SK-N-SH treated with all-trans-retinoic acid at 6 μM for 48 hours (cell line): ENCODE measurements at regions not wholly inside any gene's neighbourhood (a gene's known extent, or its start where the extent isn't known, plus 50 kb on each side); places are given as distances from the start of the nearest gene placed in this dataset.

Experiments used
- ARNTL ChIP-seq: fragments of 450-650 bp; formaldehyde crosslinking; IDR thresholded peaks from 2 replicates; pipeline ENCODE4 v1.5.0; 2020; ENCODE audit warnings: low read depth, mild to moderate bottlenecking, moderate library complexity, borderline replicate concordance
- CREB5 ChIP-seq: fragments of 250-450 bp; sonication (Bioruptor Pico); IDR thresholded peaks from 2 replicates; pipeline ENCODE4 v1.5.1; 2020; ENCODE audit warnings: low read depth, mild to moderate bottlenecking, moderate library complexity
- GLIS3 ChIP-seq: fragments of 250-450 bp; sonication (Bioruptor Pico); IDR thresholded peaks from 2 replicates; pipeline ENCODE4 v1.5.0; 2020; ENCODE audit warnings: mild to moderate bottlenecking, moderate library complexity
- OSR1 ChIP-seq: fragments of 250-450 bp; sonication (Bioruptor Pico); IDR thresholded peaks from 2 replicates; pipeline ENCODE4 v1.8.0; 2022; ENCODE audit warnings: moderate library complexity, mild to moderate bottlenecking, inconsistent platforms
- RARB ChIP-seq: fragments of 250-450 bp; sonication (Bioruptor Pico); IDR thresholded peaks from 2 replicates; pipeline ENCODE4 v1.8.0; 2021; ENCODE audit warnings: mild to moderate bottlenecking, moderate library complexity
- TCF4 ChIP-seq: fragments of 250-450 bp; sonication (Bioruptor Pico); IDR thresholded peaks from 2 replicates; pipeline ENCODE4 v1.8.0; 2021; ENCODE audit warnings: mild to moderate bottlenecking, moderate library complexity, borderline replicate concordance
- TOX ChIP-seq: fragments of 250-450 bp; sonication (Bioruptor Pico); IDR thresholded peaks from 2 replicates; pipeline ENCODE4 v1.8.0; 2021; ENCODE audit warnings: mild to moderate bottlenecking, moderate library complexity, borderline replicate concordance
- ZFP3 ChIP-seq: fragments of 250-450 bp; sonication (Bioruptor Pico); IDR thresholded peaks from 2 replicates; pipeline ENCODE4 v1.5.0; 2020; ENCODE audit warnings: mild to moderate bottlenecking, moderate library complexity
- ZFP30 ChIP-seq: fragments of 450-650 bp; formaldehyde crosslinking; IDR thresholded peaks from 2 replicates; pipeline ENCODE4 v1.5.0; 2022; ENCODE audit warnings: mild to moderate bottlenecking, moderate library complexity
- ZNF8 ChIP-seq: fragments of 450-650 bp; formaldehyde crosslinking; IDR thresholded peaks from 2 replicates; pipeline ENCODE4 v1.5.0; 2020; ENCODE audit warnings: mild to moderate bottlenecking, moderate library complexity
- TF ChIP-seq, protein P1 (sequence below): fragments of 250-450 bp; sonication (Bioruptor Pico); IDR thresholded peaks from 2 replicates; pipeline ENCODE4 v1.8.0; 2020; ENCODE audit warnings: mild to moderate bottlenecking, moderate library complexity, borderline replicate concordance
- TF ChIP-seq, protein P2 (sequence below): fragments of 250-450 bp; sonication (Bioruptor Pico); IDR thresholded peaks from 2 replicates; pipeline ENCODE4 v1.5.1; 2021; ENCODE audit warnings: mild to moderate bottlenecking, moderate library complexity
- TF ChIP-seq, protein P3 (sequence below): fragments of 250-450 bp; sonication (Bioruptor Pico); IDR thresholded peaks from 2 replicates; pipeline ENCODE4 v1.8.0; 2021; ENCODE audit warnings: low read depth, mild to moderate bottlenecking, moderate library complexity, borderline replicate concordance

DNA sequence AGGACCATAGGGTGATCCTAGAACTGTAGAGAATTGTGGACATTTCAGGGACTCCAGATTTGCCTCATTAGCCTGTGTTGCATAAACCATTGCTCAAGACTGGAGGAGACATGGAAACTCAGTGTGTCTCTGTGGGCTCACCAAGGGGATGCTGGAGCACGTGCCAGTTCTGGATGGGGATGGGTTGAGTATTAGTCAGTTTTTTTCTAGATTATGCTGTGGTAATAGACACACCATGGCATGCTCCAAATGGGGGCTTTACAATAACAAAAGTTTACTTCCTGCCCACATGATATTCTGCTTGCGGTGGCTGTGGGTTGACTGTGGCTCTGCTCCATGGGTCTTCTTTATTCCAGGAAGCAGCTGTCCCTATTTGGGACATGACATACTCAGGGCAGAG is 125.4 kb downstream of the FOXD2 start:
- TF ChIP-seq OSR1 (CRISPR knock-in tag) (no peak), ZFP30 (CRISPR knock-in tag) (no peak), ZFP3 (no peak), GLIS3 (CRISPR knock-in tag) (no peak), CREB5 (CRISPR knock-in tag) (no peak), TCF4 (no peak), ZNF8 (no peak), ARNTL (CRISPR knock-in tag) (no peak), RARB (CRISPR knock-in tag) (no peak), TOX (CRISPR knock-in tag) (no peak)
- TF ChIP-seq, protein P1, sequence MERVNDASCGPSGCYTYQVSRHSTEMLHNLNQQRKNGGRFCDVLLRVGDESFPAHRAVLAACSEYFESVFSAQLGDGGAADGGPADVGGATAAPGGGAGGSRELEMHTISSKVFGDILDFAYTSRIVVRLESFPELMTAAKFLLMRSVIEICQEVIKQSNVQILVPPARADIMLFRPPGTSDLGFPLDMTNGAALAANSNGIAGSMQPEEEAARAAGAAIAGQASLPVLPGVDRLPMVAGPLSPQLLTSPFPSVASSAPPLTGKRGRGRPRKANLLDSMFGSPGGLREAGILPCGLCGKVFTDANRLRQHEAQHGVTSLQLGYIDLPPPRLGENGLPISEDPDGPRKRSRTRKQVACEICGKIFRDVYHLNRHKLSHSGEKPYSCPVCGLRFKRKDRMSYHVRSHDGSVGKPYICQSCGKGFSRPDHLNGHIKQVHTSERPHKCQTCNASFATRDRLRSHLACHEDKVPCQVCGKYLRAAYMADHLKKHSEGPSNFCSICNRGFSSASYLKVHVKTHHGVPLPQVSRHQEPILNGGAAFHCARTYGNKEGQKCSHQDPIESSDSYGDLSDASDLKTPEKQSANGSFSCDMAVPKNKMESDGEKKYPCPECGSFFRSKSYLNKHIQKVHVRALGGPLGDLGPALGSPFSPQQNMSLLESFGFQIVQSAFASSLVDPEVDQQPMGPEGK (CRISPR knock-in tag): no peak
- TF ChIP-seq, protein P2, sequence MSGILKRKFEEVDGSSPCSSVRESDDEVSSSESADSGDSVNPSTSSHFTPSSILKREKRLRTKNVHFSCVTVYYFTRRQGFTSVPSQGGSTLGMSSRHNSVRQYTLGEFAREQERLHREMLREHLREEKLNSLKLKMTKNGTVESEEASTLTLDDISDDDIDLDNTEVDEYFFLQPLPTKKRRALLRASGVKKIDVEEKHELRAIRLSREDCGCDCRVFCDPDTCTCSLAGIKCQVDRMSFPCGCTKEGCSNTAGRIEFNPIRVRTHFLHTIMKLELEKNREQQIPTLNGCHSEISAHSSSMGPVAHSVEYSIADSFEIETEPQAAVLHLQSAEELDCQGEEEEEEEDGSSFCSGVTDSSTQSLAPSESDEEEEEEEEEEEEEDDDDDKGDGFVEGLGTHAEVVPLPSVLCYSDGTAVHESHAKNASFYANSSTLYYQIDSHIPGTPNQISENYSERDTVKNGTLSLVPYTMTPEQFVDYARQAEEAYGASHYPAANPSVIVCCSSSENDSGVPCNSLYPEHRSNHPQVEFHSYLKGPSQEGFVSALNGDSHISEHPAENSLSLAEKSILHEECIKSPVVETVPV (CRISPR knock-in tag): no peak
- TF ChIP-seq, protein P3, sequence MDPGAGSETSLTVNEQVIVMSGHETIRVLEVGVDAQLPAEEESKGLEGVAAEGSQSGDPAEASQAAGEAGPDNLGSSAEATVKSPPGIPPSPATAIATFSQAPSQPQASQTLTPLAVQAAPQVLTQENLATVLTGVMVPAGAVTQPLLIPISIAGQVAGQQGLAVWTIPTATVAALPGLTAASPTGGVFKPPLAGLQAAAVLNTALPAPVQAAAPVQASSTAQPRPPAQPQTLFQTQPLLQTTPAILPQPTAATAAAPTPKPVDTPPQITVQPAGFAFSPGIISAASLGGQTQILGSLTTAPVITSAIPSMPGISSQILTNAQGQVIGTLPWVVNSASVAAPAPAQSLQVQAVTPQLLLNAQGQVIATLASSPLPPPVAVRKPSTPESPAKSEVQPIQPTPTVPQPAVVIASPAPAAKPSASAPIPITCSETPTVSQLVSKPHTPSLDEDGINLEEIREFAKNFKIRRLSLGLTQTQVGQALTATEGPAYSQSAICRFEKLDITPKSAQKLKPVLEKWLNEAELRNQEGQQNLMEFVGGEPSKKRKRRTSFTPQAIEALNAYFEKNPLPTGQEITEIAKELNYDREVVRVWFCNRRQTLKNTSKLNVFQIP (CRISPR knock-in tag): no peak
